ENCODE measurements at regions not wholly inside any gene's neighbourhood (a gene's known extent, or its start where the extent isn't known, plus 50 kb on each side); places are given as distances from the start of the nearest gene placed in this dataset.

DNA sequence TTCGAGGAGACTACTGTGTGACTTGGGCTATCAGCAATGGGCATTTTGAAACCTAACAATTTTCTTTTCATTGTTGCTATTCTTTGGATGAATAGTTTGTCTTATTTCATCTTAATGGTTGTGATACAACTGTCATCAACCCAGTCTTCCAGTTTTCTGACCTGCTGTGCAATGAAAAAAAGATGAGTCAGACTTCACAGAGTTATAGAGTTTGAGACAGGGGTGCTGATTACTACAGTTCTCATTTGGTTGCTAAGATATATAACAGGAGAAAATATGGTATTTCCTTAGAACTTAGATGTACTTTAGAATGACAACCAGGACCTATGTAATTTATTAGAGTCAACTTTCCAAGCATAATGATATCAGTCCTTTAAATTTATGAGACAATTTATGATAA is 564.4 kb upstream of the NUDT12 start:
- TF ChIP-seq, protein P1, sequence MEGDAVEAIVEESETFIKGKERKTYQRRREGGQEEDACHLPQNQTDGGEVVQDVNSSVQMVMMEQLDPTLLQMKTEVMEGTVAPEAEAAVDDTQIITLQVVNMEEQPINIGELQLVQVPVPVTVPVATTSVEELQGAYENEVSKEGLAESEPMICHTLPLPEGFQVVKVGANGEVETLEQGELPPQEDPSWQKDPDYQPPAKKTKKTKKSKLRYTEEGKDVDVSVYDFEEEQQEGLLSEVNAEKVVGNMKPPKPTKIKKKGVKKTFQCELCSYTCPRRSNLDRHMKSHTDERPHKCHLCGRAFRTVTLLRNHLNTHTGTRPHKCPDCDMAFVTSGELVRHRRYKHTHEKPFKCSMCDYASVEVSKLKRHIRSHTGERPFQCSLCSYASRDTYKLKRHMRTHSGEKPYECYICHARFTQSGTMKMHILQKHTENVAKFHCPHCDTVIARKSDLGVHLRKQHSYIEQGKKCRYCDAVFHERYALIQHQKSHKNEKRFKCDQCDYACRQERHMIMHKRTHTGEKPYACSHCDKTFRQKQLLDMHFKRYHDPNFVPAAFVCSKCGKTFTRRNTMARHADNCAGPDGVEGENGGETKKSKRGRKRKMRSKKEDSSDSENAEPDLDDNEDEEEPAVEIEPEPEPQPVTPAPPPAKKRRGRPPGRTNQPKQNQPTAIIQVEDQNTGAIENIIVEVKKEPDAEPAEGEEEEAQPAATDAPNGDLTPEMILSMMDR (IDR thresholded peaks at IDR 0.05; ENCODE audit: low read depth, low read length, missing input control): no peak
- TF ChIP-seq GABPA (IDR thresholded peaks at IDR 0.05 in 1 of 2, conservative IDR thresholded peaks at IDR 0.05 in 1 of 2) (no peak), TAF1 (conservative IDR thresholded peaks at IDR 0.05) (no peak), JUND (IDR thresholded peaks at IDR 0.05) (no peak), YY1 (IDR thresholded peaks at IDR 0.05) (no peak)
- TF ChIP-seq, protein P2, sequence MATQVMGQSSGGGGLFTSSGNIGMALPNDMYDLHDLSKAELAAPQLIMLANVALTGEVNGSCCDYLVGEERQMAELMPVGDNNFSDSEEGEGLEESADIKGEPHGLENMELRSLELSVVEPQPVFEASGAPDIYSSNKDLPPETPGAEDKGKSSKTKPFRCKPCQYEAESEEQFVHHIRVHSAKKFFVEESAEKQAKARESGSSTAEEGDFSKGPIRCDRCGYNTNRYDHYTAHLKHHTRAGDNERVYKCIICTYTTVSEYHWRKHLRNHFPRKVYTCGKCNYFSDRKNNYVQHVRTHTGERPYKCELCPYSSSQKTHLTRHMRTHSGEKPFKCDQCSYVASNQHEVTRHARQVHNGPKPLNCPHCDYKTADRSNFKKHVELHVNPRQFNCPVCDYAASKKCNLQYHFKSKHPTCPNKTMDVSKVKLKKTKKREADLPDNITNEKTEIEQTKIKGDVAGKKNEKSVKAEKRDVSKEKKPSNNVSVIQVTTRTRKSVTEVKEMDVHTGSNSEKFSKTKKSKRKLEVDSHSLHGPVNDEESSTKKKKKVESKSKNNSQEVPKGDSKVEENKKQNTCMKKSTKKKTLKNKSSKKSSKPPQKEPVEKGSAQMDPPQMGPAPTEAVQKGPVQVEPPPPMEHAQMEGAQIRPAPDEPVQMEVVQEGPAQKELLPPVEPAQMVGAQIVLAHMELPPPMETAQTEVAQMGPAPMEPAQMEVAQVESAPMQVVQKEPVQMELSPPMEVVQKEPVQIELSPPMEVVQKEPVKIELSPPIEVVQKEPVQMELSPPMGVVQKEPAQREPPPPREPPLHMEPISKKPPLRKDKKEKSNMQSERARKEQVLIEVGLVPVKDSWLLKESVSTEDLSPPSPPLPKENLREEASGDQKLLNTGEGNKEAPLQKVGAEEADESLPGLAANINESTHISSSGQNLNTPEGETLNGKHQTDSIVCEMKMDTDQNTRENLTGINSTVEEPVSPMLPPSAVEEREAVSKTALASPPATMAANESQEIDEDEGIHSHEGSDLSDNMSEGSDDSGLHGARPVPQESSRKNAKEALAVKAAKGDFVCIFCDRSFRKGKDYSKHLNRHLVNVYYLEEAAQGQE (IDR thresholded peaks at IDR 0.05): no peak
- TF ChIP-seq, protein P3, sequence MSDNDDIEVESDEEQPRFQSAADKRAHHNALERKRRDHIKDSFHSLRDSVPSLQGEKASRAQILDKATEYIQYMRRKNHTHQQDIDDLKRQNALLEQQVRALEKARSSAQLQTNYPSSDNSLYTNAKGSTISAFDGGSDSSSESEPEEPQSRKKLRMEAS (IDR thresholded peaks at IDR 0.05): no peak

All from liver (tissue), 3 donors.